GDM1 (cell line): ENCODE measurements at regions not wholly inside any gene's neighbourhood (a gene's known extent, or its start where the extent isn't known, plus 50 kb on each side); places are given as distances from the start of the nearest gene placed in this dataset.
"Not testable (repeated sequence)": the region's sequence is repeated elsewhere in the genome, so short reads cannot be mapped to it uniquely, and the experiment has no call there.

Source experiments
- DNase-seq: peaks from one replicate; lab custom pipeline; 2025; lab: John Stamatoyannopoulos, UW

- DNase-seq = no peak
Measured at GRCh38 chr10:8283166-8283905, 228.8 kb downstream of the GATA3 start.

GRCh38 chr10:8283986-8284385, 229.5 kb downstream of the GATA3 start:
- no peak for DNase-seq

GRCh38 chr10:8285970-8286369, 231.5 kb downstream of the GATA3 start:
- not testable (repeated sequence) for DNase-seq

GRCh38 chr10:8288600-8288999, 234.1 kb downstream of the GATA3 start:
- no peak for DNase-seq

- no peak for DNase-seq
Measured at GRCh38 chr10:8289186-8289924, 234.9 kb downstream of the GATA3 start.

GRCh38 chr10:8294779-8295178, 240.3 kb downstream of the GATA3 start:
- DNase-seq = no peak

GRCh38 chr10:8295311-8295710, 240.8 kb downstream of the GATA3 start:
- DNase-seq = no peak

- no peak for DNase-seq
Measured at GRCh38 chr10:8296090-8296733, 241.7 kb downstream of the GATA3 start.

- no peak for DNase-seq
Measured at GRCh38 chr10:8296734-8297101, 242.2 kb downstream of the GATA3 start.

- no peak for DNase-seq
Measured at GRCh38 chr10:8297107-8297506, 242.6 kb downstream of the GATA3 start.

GRCh38 chr10:8297959-8298358, 243.5 kb downstream of the GATA3 start:
- DNase-seq = no peak

GRCh38 chr10:8298896-8299570, 244.5 kb downstream of the GATA3 start:
- no peak for DNase-seq

- DNase-seq = no peak
Measured at GRCh38 chr10:8300925-8301324, 246.4 kb downstream of the GATA3 start.

- DNase-seq = no peak
Measured at GRCh38 chr10:8301333-8301732, 246.8 kb downstream of the GATA3 start.

- no peak for DNase-seq
Measured at GRCh38 chr10:8301831-8302230, 247.3 kb downstream of the GATA3 start.

- DNase-seq = no peak
Measured at GRCh38 chr10:8302565-8302964, 248.1 kb downstream of the GATA3 start.

GRCh38 chr10:8304861-8305260, 250.4 kb downstream of the GATA3 start:
- no peak for DNase-seq

GRCh38 chr10:8305876-8306652, 251.6 kb downstream of the GATA3 start:
- DNase-seq = no peak

GRCh38 chr10:8306685-8307364, 252.3 kb downstream of the GATA3 start:
- no peak for DNase-seq

GRCh38 chr10:8310930-8311329, 256.4 kb downstream of the GATA3 start:
- DNase-seq = no peak

- DNase-seq = no peak
Measured at GRCh38 chr10:8311526-8312070, 257.1 kb downstream of the GATA3 start.
